Mammary epithelial cell (primary cell): ENCODE measurements at regions not wholly inside any gene's neighbourhood (a gene's known extent, or its start where the extent isn't known, plus 50 kb on each side); places are given as distances from the start of the nearest gene placed in this dataset.

ENCODE experiments used
- CTCF ChIP-seq, 2 donors: IDR thresholded peaks in 1 of 2; conservative IDR thresholded peaks in 1 of 2; 2 replicates each; pipeline ENCODE4 v1.5.1; 2011 to 2012; ENCODE audit warnings: inconsistent platforms in 2 of 2, low read length in 2 of 2, mild to moderate bottlenecking in 2 of 2, control low read depth in 1 of 2, low read depth in 1 of 2; ENCODE audit not compliant: insufficient read depth in 1 of 2; ENCODE audit errors: extremely low read depth in 1 of 2
- EZH2 ChIP-seq: IDR thresholded peaks from 2 replicates; pipeline ENCODE4 v1.6.1; 2012; ENCODE audit warnings: low read length, inconsistent platforms, borderline replicate concordance

GRCh38 chr1:193456811-193457280 lies 270.4 kb upstream of the B3GALT2 start:
- no peak for TF ChIP-seq CTCF (conservative IDR thresholded peaks at IDR 0.05 in 1 of 2, IDR thresholded peaks at IDR 0.05 in 1 of 2; ENCODE audit: extremely low read depth in 1 of 2, insufficient read depth in 1 of 2, low read depth in 1 of 2, low read length in 2 of 2)
- no peak for TF ChIP-seq EZH2
